ENCODE measurements at regions not wholly inside any gene's neighbourhood (a gene's known extent, or its start where the extent isn't known, plus 50 kb on each side); places are given as distances from the start of the nearest gene placed in this dataset.

DNA sequence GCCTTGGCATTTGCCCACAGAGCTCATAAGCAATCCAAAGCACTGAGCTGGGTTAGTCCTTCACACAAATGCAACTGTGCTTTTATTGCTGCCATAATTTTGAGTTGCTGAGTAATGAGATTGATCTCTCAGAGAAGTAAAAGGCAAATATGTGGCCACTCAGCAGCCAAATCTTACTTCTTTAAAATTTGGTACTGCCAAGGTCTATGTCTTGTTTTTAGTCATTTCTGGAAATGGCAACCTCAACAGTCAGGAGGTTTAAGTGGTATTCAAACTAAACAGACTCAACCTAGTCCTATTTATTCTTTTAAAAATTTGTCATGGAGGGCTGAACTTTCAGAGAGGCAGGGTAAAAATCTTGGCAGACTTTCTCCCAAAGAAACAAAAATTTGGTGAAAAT lies 216.4 kb upstream of the GJB5 start:
- DNase-seq, result no peak
- H2AFZ ChIP-seq (ENCODE audit: low read depth, low read length), result no peak overlapping the region
- no peaks in the 10 kb centered on the region for H4K20me1 ChIP-seq (ENCODE audit: insufficient read depth, low read length)
- ATAC-seq (ENCODE audit: insufficient read depth, low read depth), result no peak
- H3K4me2 ChIP-seq (ENCODE audit: insufficient read depth, low read length), result no peak overlapping the region
- no peak for TF ChIP-seq EZH2 (IDR thresholded peaks at IDR 0.05; ENCODE audit: borderline replicate concordance, low read depth, low read length, severe bottlenecking)
- TF ChIP-seq, protein P1, sequence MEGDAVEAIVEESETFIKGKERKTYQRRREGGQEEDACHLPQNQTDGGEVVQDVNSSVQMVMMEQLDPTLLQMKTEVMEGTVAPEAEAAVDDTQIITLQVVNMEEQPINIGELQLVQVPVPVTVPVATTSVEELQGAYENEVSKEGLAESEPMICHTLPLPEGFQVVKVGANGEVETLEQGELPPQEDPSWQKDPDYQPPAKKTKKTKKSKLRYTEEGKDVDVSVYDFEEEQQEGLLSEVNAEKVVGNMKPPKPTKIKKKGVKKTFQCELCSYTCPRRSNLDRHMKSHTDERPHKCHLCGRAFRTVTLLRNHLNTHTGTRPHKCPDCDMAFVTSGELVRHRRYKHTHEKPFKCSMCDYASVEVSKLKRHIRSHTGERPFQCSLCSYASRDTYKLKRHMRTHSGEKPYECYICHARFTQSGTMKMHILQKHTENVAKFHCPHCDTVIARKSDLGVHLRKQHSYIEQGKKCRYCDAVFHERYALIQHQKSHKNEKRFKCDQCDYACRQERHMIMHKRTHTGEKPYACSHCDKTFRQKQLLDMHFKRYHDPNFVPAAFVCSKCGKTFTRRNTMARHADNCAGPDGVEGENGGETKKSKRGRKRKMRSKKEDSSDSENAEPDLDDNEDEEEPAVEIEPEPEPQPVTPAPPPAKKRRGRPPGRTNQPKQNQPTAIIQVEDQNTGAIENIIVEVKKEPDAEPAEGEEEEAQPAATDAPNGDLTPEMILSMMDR (IDR thresholded peaks at IDR 0.05; ENCODE audit: borderline replicate concordance, extremely low read depth, low read length, poor library complexity, severe bottlenecking), result no peak
- H3K4me3 ChIP-seq (ENCODE audit: low read depth in 1 of 2, low read length in 2 of 2), result no peak overlapping the region
- H3K27ac ChIP-seq (ENCODE audit: low read length), result no peak overlapping the region
- H3K9ac ChIP-seq (ENCODE audit: low read depth, low read length), result no peak overlapping the region
- no peaks in the 10 kb centered on the region for H3K36me3 ChIP-seq (ENCODE audit: insufficient read depth, low read length)
- no peaks in the 10 kb centered on the region for H3K9me3 ChIP-seq (ENCODE audit: insufficient read depth, low read length, severe bottlenecking)
- no peaks in the 10 kb centered on the region for H3K4me1 ChIP-seq (ENCODE audit: insufficient read depth, low read length)
- no peaks in the 10 kb centered on the region for H3K27me3 ChIP-seq (ENCODE audit: insufficient read depth, low read length, poor library complexity)
- no peaks in the 10 kb centered on the region for H3K79me2 ChIP-seq (ENCODE audit: insufficient read depth, low read length)

DNA sequence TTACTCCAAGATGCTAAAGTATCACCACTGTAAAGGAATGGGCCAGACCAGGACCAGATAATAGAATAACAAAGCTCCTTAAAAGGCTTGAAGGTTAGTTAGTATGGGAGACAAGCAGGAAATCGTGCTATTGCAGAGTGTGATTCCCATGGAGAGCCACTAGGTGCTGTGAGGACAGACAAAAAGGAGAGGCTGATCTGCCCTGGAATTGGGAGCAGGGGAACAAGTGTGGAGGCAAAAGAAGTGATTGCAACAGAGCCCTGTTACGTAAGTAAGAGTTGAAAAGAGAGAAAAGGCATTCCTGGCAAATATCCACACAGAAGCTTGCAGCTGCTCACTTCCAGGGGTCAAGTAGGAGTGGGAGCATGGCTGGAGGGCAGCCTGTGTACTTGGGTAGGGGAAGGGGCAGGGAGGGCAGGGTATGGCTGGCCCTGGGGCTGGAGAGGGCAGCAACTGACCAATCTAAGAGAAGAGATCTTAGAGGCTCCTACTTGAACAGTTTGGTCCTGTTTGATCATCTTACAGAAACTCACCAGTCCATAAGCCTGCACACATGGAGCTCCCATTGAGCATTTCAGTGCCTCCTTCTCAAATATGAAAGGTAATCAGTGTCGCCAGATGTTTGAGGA lies 207.7 kb upstream of the GJB5 start:
- TF ChIP-seq, protein P1 (IDR thresholded peaks at IDR 0.05; ENCODE audit: borderline replicate concordance, extremely low read depth, low read length, poor library complexity, severe bottlenecking), result peak; percentile 37
- no peak for TF ChIP-seq EZH2 (IDR thresholded peaks at IDR 0.05; ENCODE audit: borderline replicate concordance, low read depth, low read length, severe bottlenecking)
- Histone ChIP-seq H4K20me1 (ENCODE audit: insufficient read depth, low read length) (no peaks in the 10 kb centered on the region), H3K27ac (ENCODE audit: low read length) (no peak overlapping the region), H3K9ac (ENCODE audit: low read depth, low read length) (no peak overlapping the region), H2AFZ (ENCODE audit: low read depth, low read length) (no peak overlapping the region), H3K4me2 (ENCODE audit: insufficient read depth, low read length) (no peak overlapping the region), H3K36me3 (ENCODE audit: insufficient read depth, low read length) (no peaks in the 10 kb centered on the region), H3K4me3 (ENCODE audit: low read depth in 1 of 2, low read length in 2 of 2) (no peak overlapping the region), H3K27me3 (ENCODE audit: insufficient read depth, low read length, poor library complexity) (no peaks in the 10 kb centered on the region), H3K4me1 (ENCODE audit: insufficient read depth, low read length) (no peaks in the 10 kb centered on the region), H3K9me3 (ENCODE audit: insufficient read depth, low read length, severe bottlenecking) (no peaks in the 10 kb centered on the region), H3K79me2 (ENCODE audit: insufficient read depth, low read length) (no peaks in the 10 kb centered on the region)
- DNase-seq, result no peak
- ATAC-seq (ENCODE audit: insufficient read depth, low read depth), result no peak

DNA sequence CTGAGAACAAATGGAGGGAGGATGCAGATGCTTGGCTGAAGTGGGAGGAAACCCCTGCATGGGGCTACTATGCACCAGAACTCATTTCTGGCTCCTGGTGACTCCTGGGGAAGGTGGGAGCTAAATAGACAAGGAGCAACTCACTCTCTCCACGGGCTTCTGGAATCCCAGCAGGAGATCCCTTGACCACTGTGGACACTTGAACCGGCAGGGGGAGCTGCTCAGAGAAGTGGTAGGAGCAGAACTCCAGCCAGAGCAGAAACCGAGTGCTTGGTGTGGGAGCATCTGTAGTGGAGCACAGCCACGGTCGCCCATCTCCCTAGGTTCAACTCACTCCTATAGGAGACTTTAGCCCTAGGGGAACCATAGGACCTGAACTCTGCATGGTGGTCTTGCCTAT lies 205.6 kb upstream of the GJB5 start:
- Histone ChIP-seq H3K79me2 (ENCODE audit: insufficient read depth, low read length) (no peaks in the 10 kb centered on the region), H3K36me3 (ENCODE audit: insufficient read depth, low read length) (no peaks in the 10 kb centered on the region), H3K9ac (ENCODE audit: low read depth, low read length) (no peak overlapping the region), H3K27me3 (ENCODE audit: insufficient read depth, low read length, poor library complexity) (no peaks in the 10 kb centered on the region), H3K4me2 (ENCODE audit: insufficient read depth, low read length) (no peak overlapping the region), H3K9me3 (ENCODE audit: insufficient read depth, low read length, severe bottlenecking) (no peaks in the 10 kb centered on the region), H4K20me1 (ENCODE audit: insufficient read depth, low read length) (no peaks in the 10 kb centered on the region), H3K27ac (ENCODE audit: low read length) (no peak overlapping the region), H3K4me1 (ENCODE audit: insufficient read depth, low read length) (no peaks in the 10 kb centered on the region), H2AFZ (ENCODE audit: low read depth, low read length) (no peak overlapping the region), H3K4me3 (ENCODE audit: low read depth in 1 of 2, low read length in 2 of 2) (no peak overlapping the region)
- TF ChIP-seq EZH2 (IDR thresholded peaks at IDR 0.05; ENCODE audit: borderline replicate concordance, low read depth, low read length, severe bottlenecking), result no peak
- TF ChIP-seq, protein P1 (IDR thresholded peaks at IDR 0.05; ENCODE audit: borderline replicate concordance, extremely low read depth, low read length, poor library complexity, severe bottlenecking), result no peak
- ATAC-seq (ENCODE audit: insufficient read depth, low read depth) (no peak), DNase-seq (no peak)

All from DND-41 (cell line).